ENCODE measurements at regions not wholly inside any gene's neighbourhood (a gene's known extent, or its start where the extent isn't known, plus 50 kb on each side); places are given as distances from the start of the nearest gene placed in this dataset.

DNA sequence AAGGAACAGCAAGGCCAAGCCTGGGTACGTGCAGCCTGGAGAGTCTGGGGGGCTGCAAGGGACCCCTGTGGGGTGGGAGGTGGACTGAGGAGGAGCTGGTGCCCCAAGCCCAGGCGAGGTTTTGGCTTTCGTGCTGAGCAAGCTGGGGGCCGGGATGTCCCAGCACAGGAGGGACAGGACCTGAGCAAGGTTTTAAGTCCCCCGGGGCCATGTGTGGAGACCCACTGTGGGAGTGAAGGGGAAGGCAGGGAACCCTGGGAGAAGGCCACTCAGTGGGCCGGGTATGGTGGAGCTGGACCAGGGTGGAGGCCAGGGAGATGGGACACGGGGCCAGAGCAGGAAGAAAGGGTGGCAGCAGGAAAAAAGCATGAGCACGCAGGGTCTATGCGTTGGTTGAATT is 419.2 kb upstream of the SULF2 start:
- no peak for DNase-seq (ENCODE audit: low read depth)

DNA sequence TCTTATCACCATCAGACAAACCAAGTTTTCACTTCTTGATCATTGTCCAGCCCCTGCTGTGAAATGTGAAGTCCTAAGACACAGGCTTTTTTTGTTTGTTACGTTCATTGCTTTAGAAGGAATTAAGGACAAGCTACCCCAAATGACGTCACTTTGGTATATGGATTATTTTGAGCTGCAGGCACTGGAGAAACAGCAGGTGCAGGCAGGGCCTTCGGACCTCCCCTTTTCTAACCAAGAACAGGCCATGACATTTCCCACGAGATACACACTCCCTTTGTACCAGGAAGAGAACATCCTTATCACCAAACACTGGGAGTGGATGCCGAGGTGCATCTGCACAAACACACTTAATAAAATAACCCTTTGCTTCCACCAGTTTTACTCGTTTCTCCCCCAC is 418.0 kb upstream of the SULF2 start:
- no peak for DNase-seq (ENCODE audit: low read depth)

- no peak for DNase-seq (ENCODE audit: low read depth)
Measured at GRCh38 chr20:48202334-48203113, 417.2 kb upstream of the SULF2 start.

- no peak for DNase-seq (ENCODE audit: low read depth)
Measured at GRCh38 chr20:48201885-48202284, 416.6 kb upstream of the SULF2 start.

- no peak for DNase-seq (ENCODE audit: low read depth)
Measured at GRCh38 chr20:48201188-48201587, 415.9 kb upstream of the SULF2 start.

- DNase-seq (ENCODE audit: low read depth), result no peak
Measured at GRCh38 chr20:48198929-48199451, 413.7 kb upstream of the SULF2 start.

- no peak for DNase-seq (ENCODE audit: low read depth)
Measured at GRCh38 chr20:48197066-48197465, 411.8 kb upstream of the SULF2 start.

GRCh38 chr20:48196486-48196885 is 411.2 kb upstream of the SULF2 start:
- DNase-seq (ENCODE audit: low read depth), result no peak

GRCh38 chr20:48196001-48196400 is 410.7 kb upstream of the SULF2 start:
- no peak for DNase-seq (ENCODE audit: low read depth)

DNA sequence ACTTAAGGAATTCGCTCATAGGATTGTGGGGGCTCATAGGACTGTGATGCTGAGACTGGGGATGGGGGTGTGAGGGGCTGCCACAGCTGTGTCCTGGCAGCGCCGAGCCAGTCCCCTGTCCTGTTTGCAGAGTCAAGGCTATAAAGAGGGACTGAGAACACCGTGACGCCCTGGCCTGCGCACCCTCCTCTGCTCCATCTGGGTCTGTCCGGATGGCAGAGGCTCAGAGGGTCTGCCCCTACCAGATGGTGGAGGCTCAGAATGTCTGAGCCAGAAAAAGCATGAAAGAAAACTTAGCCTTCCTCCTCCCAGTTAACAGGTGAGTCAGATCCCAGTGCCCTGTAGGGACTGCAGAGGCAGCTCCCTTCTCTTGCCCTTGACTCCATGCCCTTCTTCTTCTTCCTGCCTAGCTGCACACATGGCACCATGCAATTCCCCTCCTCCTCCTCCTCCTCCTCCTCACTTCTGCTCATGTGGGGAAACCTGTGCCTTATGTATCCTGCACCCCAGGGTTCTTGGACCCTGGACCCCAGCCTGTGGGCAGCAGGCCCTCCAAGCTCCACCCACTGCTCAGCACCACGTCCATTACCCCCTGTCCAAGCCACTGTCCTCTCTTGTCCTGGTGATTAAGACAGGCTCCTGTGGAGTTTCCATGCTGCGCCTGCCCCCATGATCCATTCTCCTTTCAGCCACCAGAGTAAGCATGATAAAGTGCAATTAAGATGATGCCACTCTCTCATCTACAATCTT is 410.0 kb upstream of the SULF2 start:
- DNase-seq (ENCODE audit: low read depth), result no peak

DNA sequence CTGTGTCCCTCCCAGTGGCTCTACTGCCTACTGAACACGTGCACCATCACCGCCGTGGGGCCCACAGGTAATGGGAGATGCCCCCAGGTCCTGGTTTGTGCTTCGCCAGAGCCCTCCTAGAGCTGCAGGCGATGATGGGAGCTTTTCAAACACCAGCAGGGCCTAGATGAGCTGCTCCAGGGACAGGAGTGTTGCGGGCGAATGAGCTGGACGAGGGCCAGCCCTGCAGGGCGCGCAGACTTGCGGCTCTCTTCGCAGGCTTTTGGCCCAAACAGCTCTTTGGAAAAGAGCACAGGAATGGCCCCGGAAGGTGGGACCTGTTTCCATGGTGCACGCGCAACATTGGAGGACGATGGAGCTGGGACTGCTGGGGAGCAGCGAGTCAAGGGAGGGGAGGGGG is 409.3 kb upstream of the SULF2 start:
- no peak for DNase-seq (ENCODE audit: low read depth)

DNA sequence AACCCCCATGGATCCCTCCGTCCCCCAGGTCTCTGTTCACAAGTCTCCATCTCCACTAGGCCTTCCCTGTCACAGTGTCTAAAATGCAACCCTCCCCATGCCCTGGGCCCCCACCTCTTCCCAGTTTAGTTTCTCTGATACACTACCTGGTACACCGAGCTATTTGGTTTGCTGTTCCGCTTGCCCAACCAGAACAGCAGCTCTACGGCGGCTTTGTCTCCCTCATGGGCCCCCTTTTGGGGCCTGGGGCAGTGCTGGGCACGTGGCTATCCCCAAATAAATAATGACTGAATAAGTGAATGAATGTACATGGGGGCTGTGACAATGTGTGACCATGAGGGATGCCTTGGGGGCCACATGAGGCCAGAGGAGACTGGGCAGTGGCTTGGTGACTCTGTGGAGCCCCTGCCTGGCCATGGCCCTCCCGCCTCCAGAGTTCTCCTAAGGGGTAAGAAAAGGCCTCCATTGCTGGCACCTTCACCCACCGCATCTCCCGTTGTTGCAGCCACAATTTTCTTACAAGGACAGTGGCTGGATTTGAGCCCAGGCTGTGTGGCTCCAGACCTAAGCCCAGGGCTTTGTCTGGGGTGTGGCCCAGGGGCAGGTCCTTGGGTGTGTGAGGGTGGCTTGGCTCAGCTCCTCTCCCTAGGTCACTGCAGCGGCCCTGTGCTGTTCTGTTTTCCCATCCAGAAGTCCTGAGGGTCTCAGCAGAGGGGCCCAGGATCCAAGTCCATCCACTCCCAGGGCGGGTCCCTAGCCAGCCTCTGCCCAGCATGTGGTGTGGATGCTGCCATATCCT is 408.5 kb upstream of the SULF2 start:
- no peak for DNase-seq (ENCODE audit: low read depth)

DNA sequence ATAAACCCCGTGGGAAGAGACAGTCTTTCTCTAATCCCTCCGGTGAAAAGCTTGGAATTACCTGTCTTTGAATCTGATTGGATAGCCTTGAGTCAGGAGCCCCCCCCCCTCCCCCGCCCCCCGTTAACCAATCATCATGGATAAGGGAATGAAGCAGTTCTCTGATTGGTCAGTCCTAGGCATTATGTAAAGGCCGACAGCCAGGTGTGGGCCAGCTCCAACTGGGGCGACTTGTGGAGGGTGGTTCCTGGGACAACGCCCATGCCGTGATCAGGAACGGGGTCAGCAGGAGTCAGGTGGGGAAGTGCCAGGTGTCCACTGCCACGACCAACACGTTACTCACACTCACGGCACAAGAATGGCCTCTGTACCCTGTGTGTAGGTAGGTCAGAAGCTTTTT is 406.8 kb upstream of the SULF2 start:
- no peak for DNase-seq (ENCODE audit: low read depth)

DNA sequence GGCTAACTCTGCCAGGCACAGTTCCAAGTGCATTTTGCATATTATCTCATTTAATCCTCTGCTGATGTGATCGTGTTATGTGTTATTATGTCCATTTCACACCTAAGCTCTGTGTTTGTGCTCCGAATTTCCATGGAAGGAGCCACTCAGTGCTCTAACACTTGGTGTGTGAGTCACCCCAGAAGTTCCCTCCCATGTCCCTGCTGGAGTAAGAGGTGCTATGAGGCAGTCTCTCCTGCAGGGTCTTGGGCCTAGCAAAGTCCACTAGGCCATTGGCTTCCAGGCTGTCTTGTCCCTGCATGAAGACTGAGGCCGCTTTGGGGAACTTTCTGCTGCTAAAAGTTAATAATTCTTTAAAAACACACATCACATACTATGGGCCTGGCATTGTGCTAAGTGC is 405.9 kb upstream of the SULF2 start:
- DNase-seq (ENCODE audit: low read depth), result no peak

DNA sequence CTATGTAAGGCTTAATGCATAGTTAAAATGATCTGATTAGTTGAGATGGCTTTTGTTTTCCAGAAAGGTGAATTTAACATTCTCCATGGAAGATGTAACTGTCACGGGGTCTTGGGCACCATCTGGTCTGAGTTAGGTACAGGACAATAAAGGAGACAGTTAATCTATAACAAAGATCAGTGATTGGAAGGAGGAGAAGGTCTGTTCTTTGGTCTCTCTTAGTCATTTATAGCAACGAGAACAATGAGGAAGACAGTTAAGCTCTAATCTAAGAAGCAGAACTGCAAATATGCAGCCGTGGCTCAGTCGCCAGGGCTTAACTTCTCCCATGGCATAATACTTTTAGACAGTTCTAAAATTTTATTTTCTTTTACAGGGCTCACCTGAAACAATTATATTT is 405.5 kb upstream of the SULF2 start:
- no peak for DNase-seq (ENCODE audit: low read depth)

DNA sequence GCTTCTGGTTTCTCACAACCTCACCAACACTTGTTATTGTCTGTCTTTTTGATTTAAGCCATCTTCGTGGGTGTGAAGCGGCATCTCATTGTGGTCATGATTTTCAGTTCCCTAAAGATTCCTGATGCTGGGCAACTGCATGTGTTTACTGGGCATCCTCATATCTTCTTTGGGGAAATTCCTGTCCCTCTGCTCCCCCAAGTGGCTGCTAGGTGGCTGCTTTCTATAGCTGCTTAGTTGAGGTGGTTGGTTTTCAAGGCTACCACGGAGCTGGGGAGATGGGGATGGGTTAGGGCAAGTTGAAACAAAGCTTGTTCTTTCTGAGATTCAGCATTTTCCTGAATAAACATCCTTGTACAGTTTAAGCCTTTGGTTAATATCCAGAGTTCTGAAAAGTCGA is 403.9 kb upstream of the SULF2 start:
- no peak for DNase-seq (ENCODE audit: low read depth)

DNA sequence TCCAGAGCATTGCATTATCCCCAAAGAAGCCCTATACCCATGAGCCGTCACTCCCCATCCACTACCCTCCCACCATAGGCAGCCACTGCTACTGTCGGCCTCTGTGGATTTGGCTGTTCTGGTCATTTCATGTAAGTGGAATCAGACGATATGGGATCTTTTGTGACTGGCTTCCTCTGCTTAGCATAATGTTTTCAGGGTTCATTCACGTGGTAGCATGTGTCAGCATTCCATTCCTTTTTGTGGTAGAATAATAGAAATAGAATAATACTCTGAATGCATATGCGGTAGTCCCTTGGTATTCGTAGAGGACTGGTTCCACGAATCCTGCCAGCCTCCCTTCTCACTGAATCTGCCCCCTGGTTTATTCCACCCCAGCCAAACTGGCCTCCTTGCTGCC is 402.6 kb upstream of the SULF2 start:
- no peak for DNase-seq (ENCODE audit: low read depth)

GRCh38 chr20:48186915-48187314 is 401.6 kb upstream of the SULF2 start:
- no peak for DNase-seq (ENCODE audit: low read depth)

GRCh38 chr20:48186447-48186846 is 401.2 kb upstream of the SULF2 start:
- no peak for DNase-seq (ENCODE audit: low read depth)

GRCh38 chr20:48184229-48184628 is 398.9 kb upstream of the SULF2 start:
- no peak for DNase-seq (ENCODE audit: low read depth)

GRCh38 chr20:48181261-48181935 is 396.1 kb upstream of the SULF2 start:
- DNase-seq (ENCODE audit: low read depth), result no peak

DNA sequence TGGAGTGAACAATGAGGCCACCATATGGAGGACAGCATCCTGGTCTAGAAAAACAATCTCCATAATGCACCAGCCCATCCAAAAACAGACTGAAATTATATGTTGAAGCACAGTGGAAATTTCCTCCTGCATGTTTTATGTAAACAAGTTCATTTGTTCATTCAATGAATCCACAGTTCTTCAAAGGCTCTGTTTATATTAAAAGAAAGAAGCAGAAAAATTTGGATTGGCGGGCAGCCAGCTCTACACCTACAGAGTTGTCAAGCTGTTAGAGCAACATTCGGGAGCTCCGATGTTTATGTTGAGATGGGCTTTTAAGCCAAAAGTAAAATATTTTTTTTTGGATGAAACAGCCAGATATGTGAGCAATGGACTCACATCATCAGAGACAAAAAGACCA is 395.3 kb upstream of the SULF2 start:
- DNase-seq (ENCODE audit: low read depth), result no peak

Measured in stromal cell of bone marrow (primary cell).